ENCODE measurements at regions not wholly inside any gene's neighbourhood (a gene's known extent, or its start where the extent isn't known, plus 50 kb on each side); places are given as distances from the start of the nearest gene placed in this dataset.
A peak's percentile ranks its signal among the peaks of the same experiment; 100 is the strongest.

DNA sequence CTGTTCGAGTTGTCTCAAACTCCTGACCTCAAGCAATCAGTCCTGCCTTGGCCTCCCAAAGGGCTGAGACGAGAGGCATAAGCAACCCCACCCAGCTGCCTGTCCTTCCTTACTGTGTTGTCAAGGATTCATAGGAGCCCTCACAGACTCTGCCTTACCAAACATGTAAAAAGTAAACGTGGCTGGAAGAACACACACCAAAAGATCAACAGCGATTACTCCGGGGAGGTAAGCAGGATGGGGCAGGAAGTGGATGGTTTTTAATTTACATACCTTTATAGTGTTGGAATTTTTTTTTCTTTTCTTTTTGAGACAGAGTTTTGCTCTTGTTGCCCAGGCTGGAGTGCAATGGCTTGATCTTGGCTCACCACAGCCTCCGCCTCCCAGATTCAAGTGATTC, 61.5 kb upstream of the EGLN3 start:
- Histone ChIP-seq H2AFZ (ENCODE audit: low read depth, low read length) (peak overlapping the region; percentile 64; the same call in 1 of the 2 replicates), H3K27me3 (ENCODE audit: control insufficient read depth in 2 of 2, insufficient read depth in 2 of 2, low read length in 2 of 2) (no peaks in the 10 kb centered on the region), H3K79me2 (ENCODE audit: control insufficient read depth, insufficient read depth, low read length) (no peaks in the 10 kb centered on the region), H3K4me1 (replicated peaks in 1 of 2; ENCODE audit: control insufficient read depth in 2 of 2, insufficient read depth in 2 of 2, low read length in 2 of 2) (peaks cover under 1 to 17% of the 10 kb centered on the region in 2 experiments; a peak in 2 of 5 replicates), H3K36me3 (ENCODE audit: control insufficient read depth, insufficient read depth, low read length) (no peaks in the 10 kb centered on the region), H3K9ac (ENCODE audit: insufficient read depth in 1 of 2, low read depth in 2 of 2, low read length in 2 of 2) (no peak overlapping the region), H3K9me1 (ENCODE audit: control insufficient read depth, insufficient read depth, low read length) (no peaks in the 10 kb centered on the region), H3K4me2 (ENCODE audit: insufficient read depth, low read length) (no peak overlapping the region), H3K27ac (ENCODE audit: extremely low read depth, low read depth, low read length) (no peak overlapping the region), H3K4me3 (no peak overlapping the region), H4K20me1 (replicated peaks; ENCODE audit: control insufficient read depth, insufficient read depth, low read length) (no peaks in the 10 kb centered on the region), H3K9me3 (replicated peaks; ENCODE audit: control insufficient read depth, insufficient read depth, low read depth, low read length) (no peaks in the 10 kb centered on the region)
- CTCF ChIA-PET (ENCODE audit: low intra/inter-chr PET ratio): no interaction called here
- ATAC-seq: peak; percentile 31; the same call in 2 of the 3 replicates
- POLR2A ChIA-PET: interaction anchor here (1.7 kb wide), 1 partner anchor 10 kb away, joined by 4 read pairs; no protein-coding TSS in a partner anchor
- DNase-seq (ENCODE audit: extremely low read depth in 1 of 4, low spot score in 3 of 4): no peak
- TF ChIP-seq LEF1 (IDR thresholded peaks at IDR 0.05): no peak
- WGBS (ENCODE audit: insufficient coverage, low coverage, missing lambda C conversion rate): 49% methylated on average over 5 of the region's 6 CpGs
- FAIRE-seq: no peak
- BruUV-seq (replicated peaks): no TSS peak
- in situ Hi-C loops (cut with MboI): no loop called here
- intact Hi-C loops (cut with micrococcal nuclease): no loop called here

DNA sequence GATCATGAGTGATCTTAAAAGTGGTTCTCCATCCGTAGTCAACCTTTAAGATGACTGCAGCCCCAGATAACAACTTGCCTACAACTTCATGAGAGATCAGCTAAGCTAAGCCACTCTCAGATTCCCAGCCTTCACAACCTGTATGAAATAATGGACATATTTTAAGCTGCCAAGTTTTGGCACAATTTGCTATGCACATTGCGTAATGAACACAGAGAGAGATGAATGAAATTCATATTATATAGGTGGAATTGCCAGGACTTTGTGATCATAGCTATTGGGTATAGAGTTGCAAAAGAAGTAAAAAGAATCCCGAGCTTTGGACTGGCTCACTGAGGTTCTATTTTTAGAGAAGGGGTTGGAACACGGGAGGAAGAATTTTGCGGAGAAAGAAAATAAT, 59.1 kb upstream of the EGLN3 start:
- H3K79me2 ChIP-seq (ENCODE audit: control insufficient read depth, insufficient read depth, low read length): no peaks in the 10 kb centered on the region
- WGBS (ENCODE audit: insufficient coverage, low coverage, missing lambda C conversion rate): 70% methylated on average over 5 of the region's 5 CpGs
- H4K20me1 ChIP-seq (replicated peaks; ENCODE audit: control insufficient read depth, insufficient read depth, low read length): no peaks in the 10 kb centered on the region
- CTCF ChIA-PET (ENCODE audit: low intra/inter-chr PET ratio): no interaction called here
- intact Hi-C loops (cut with micrococcal nuclease) (no loop called here), in situ Hi-C loops (cut with MboI) (loop anchor here (10.0 kb wide), 1 partner anchor 45 kb away; no protein-coding TSS in a partner anchor)
- no peaks in the 10 kb centered on the region for H3K9me1 ChIP-seq (ENCODE audit: control insufficient read depth, insufficient read depth, low read length)
- BruUV-seq (replicated peaks): no TSS peak
- peaks cover 4 to 22% of the 10 kb centered on the region in 2 experiments; a peak in 3 of 5 replicates for H3K4me1 ChIP-seq (replicated peaks in 1 of 2; ENCODE audit: control insufficient read depth in 2 of 2, insufficient read depth in 2 of 2, low read length in 2 of 2)
- no peak overlapping the region for H3K4me2 ChIP-seq (ENCODE audit: insufficient read depth, low read length)
- TF ChIP-seq, protein P1, sequence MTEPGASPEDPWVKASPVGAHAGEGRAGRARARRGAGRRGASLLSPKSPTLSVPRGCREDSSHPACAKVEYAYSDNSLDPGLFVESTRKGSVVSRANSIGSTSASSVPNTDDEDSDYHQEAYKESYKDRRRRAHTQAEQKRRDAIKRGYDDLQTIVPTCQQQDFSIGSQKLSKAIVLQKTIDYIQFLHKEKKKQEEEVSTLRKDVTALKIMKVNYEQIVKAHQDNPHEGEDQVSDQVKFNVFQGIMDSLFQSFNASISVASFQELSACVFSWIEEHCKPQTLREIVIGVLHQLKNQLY (CRISPR knock-in tag; conservative IDR thresholded peaks at IDR 0.05): no peak
- peak; percentile 72 for TF ChIP-seq CEBPB (tag; IDR thresholded peaks at IDR 0.05)
- no peak for TF ChIP-seq CEBPG (CRISPR knock-in tag; IDR thresholded peaks at IDR 0.05)
- TF ChIP-seq CEBPG (tag; conservative IDR thresholded peaks at IDR 0.05 in 1 of 2, IDR thresholded peaks at IDR 0.05 in 1 of 2): peak; percentile 18 to 67; a peak in 2 of 4 replicates
- H3K9me3 ChIP-seq (replicated peaks; ENCODE audit: control insufficient read depth, insufficient read depth, low read depth, low read length): no peaks in the 10 kb centered on the region
- FAIRE-seq (no peak), ATAC-seq (no peak), DNase-seq (ENCODE audit: extremely low read depth in 1 of 4, low spot score in 3 of 4) (no peak)
- POLR2A ChIA-PET: no interaction called here
- no peaks in the 10 kb centered on the region for H3K27me3 ChIP-seq (ENCODE audit: control insufficient read depth in 2 of 2, insufficient read depth in 2 of 2, low read length in 2 of 2)
- no peak overlapping the region for H3K27ac ChIP-seq (ENCODE audit: extremely low read depth, low read depth, low read length)
- H3K4me3 ChIP-seq: no peak overlapping the region
- H3K36me3 ChIP-seq (ENCODE audit: control insufficient read depth, insufficient read depth, low read length): no peaks in the 10 kb centered on the region
- H2AFZ ChIP-seq (ENCODE audit: low read depth, low read length): no peak overlapping the region
- no peak overlapping the region for H3K9ac ChIP-seq (ENCODE audit: insufficient read depth in 1 of 2, low read depth in 2 of 2, low read length in 2 of 2)

Data from K562 (cell line).